OCI-LY1 (cell line): ENCODE measurements at regions not wholly inside any gene's neighbourhood (a gene's known extent, or its start where the extent isn't known, plus 50 kb on each side); places are given as distances from the start of the nearest gene placed in this dataset.

Experiments used
- H2AFZ ChIP-seq: fragments of 200-600 bp; sonication (generic), shearing (Covaris generic); 2 replicates; pipeline ENCODE4 v1.6.0; 2014; ENCODE audit warnings: antibody characterized with exemption, mild to moderate bottlenecking, low read length
- H3F3A ChIP-seq: fragments of 200-600 bp; sonication (generic), shearing (Covaris generic); 2 replicates; pipeline ENCODE4 v1.6.0; 2014; ENCODE audit warnings: mild to moderate bottlenecking, antibody characterized with exemption, low read length, moderate library complexity; ENCODE audit not compliant: insufficient read depth
- H3K27ac ChIP-seq: fragments of 200-600 bp; sonication (generic); 2 replicates; pipeline ENCODE4 v1.5.1; 2014; ENCODE audit warnings: low read length, mixed run types, mild to moderate bottlenecking, low read depth; ENCODE audit not compliant: poor library complexity, severe bottlenecking
- H3K27me3 ChIP-seq: fragments of 200-600 bp; sonication (generic); 2 replicates; pipeline ENCODE4 v1.6.0; 2014; ENCODE audit warnings: antibody characterized with exemption, mild to moderate bottlenecking, low read length, moderate library complexity; ENCODE audit not compliant: insufficient read depth
- H3K36me3 ChIP-seq: fragments of 200-600 bp; sonication (generic); 2 replicates; pipeline ENCODE4 v1.6.1; 2014; ENCODE audit warnings: mild to moderate bottlenecking, antibody characterized with exemption, low read length, moderate library complexity, mixed read lengths; ENCODE audit not compliant: insufficient read depth
- H3K4me1 ChIP-seq: fragments of 200-600 bp; sonication (generic); 2 replicates; pipeline ENCODE4 v1.5.1; 2014; ENCODE audit warnings: mild to moderate bottlenecking, low read length, moderate library complexity; ENCODE audit not compliant: insufficient read depth, severe bottlenecking
- H3K4me2 ChIP-seq: fragments of 200-600 bp; sonication (generic), shearing (Covaris generic); 2 replicates; pipeline ENCODE4 v1.6.1; 2014; ENCODE audit warnings: low read length
- H3K4me3 ChIP-seq: fragments of 200-600 bp; sonication (generic); 2 replicates; pipeline ENCODE4 v1.5.1; 2014; ENCODE audit warnings: low read length, low read depth, mild to moderate bottlenecking, mixed read lengths; ENCODE audit not compliant: poor library complexity, severe bottlenecking
- H3K79me2 ChIP-seq: fragments of 200-600 bp; shearing (Covaris generic); 2 replicates; pipeline ENCODE4 v1.6.1; 2016; ENCODE audit warnings: mixed run types, low read length, mixed read lengths; ENCODE audit not compliant: insufficient read depth
- H3K9ac ChIP-seq: fragments of 200-600 bp; sonication (generic), shearing (Covaris generic); 2 replicates; pipeline ENCODE4 v1.6.1; 2014; ENCODE audit warnings: mild to moderate bottlenecking, low read length, mixed read lengths
- H3K9me2 ChIP-seq: fragments of 200-600 bp; sonication (generic), shearing (Covaris generic); 2 replicates; pipeline ENCODE4 v1.6.1; 2014; ENCODE audit warnings: low read depth, mild to moderate bottlenecking, low read length, mixed read lengths
- H3K9me3 ChIP-seq: fragments of 200-600 bp; shearing (Covaris generic); 2 replicates; pipeline ENCODE4 v1.6.1; 2014; ENCODE audit warnings: low read length, mixed read lengths
- H4K20me1 ChIP-seq: fragments of 200-600 bp; sonication (generic), shearing (Covaris generic); 2 replicates; pipeline ENCODE4 v1.6.0; 2016; ENCODE audit warnings: mild to moderate bottlenecking, low read length; ENCODE audit not compliant: insufficient read depth
- EZH2 ChIP-seq: fragments of 200-600 bp; sonication (generic), shearing (Covaris generic); IDR thresholded peaks from 2 replicates; pipeline ENCODE4 v1.8.0; 2017; ENCODE audit warnings: borderline replicate concordance, mixed run types, mild to moderate bottlenecking, antibody characterized with exemption, low read length, moderate library complexity, mixed read lengths
- TF ChIP-seq, protein P1 (sequence below): fragments of 200-600 bp; sonication (generic), shearing (Covaris generic); IDR thresholded peaks from 2 replicates; pipeline ENCODE4 v1.5.1; 2017; ENCODE audit warnings: mild to moderate bottlenecking, antibody characterized with exemption, low read length, moderate library complexity, mixed read lengths

DNA sequence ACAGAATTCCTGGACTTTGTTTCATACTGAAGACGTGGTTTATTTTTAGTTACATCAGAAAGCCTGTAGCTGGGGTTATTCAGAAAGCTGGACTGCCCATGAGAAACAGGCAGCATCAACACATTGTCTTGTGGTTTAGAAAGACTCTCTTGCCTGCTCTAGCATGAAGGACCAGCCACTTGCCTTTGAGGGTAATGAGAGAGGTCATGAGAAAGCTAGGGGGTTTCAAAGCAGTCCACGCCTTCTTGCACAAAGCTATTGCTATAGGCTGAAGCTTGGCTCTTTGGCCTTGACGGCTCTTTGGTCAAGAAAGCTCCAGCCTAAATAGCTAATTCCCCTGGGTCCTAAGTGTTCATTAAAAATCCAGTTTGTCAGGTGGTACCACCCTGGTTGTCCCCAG is 208.1 kb downstream of the PRDM2 start:
- no peak overlapping the region for H3K4me2 ChIP-seq
- H3K4me1 ChIP-seq, result no peaks in the 10 kb centered on the region
- no peaks in the 10 kb centered on the region for H3K9me2 ChIP-seq
- H2AFZ ChIP-seq, result no peak overlapping the region
- TF ChIP-seq, protein P1, sequence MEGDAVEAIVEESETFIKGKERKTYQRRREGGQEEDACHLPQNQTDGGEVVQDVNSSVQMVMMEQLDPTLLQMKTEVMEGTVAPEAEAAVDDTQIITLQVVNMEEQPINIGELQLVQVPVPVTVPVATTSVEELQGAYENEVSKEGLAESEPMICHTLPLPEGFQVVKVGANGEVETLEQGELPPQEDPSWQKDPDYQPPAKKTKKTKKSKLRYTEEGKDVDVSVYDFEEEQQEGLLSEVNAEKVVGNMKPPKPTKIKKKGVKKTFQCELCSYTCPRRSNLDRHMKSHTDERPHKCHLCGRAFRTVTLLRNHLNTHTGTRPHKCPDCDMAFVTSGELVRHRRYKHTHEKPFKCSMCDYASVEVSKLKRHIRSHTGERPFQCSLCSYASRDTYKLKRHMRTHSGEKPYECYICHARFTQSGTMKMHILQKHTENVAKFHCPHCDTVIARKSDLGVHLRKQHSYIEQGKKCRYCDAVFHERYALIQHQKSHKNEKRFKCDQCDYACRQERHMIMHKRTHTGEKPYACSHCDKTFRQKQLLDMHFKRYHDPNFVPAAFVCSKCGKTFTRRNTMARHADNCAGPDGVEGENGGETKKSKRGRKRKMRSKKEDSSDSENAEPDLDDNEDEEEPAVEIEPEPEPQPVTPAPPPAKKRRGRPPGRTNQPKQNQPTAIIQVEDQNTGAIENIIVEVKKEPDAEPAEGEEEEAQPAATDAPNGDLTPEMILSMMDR, result no peak
- TF ChIP-seq EZH2, result no peak
- H3K36me3 ChIP-seq, result no peaks in the 10 kb centered on the region
- no peaks in the 10 kb centered on the region for H4K20me1 ChIP-seq
- H3K9me3 ChIP-seq, result no peaks in the 10 kb centered on the region
- H3K9ac ChIP-seq, result no peak overlapping the region
- H3F3A ChIP-seq, result no peaks in the 10 kb centered on the region
- no peaks in the 10 kb centered on the region for H3K27me3 ChIP-seq
- no peaks in the 10 kb centered on the region for H3K79me2 ChIP-seq
- no peak overlapping the region for H3K4me3 ChIP-seq
- H3K27ac ChIP-seq, result no peak overlapping the region

GRCh38 chr1:13911697-13912619 is 212.0 kb downstream of the PRDM2 start:
- Histone ChIP-seq H3K4me2 (no peak overlapping the region), H3K79me2 (no peaks in the 10 kb centered on the region), H3K36me3 (no peaks in the 10 kb centered on the region), H3K4me3 (no peak overlapping the region), H3K27me3 (no peaks in the 10 kb centered on the region), H3F3A (no peaks in the 10 kb centered on the region), H3K9me2 (no peaks in the 10 kb centered on the region), H2AFZ (no peak overlapping the region), H3K27ac (no peak overlapping the region), H3K9ac (no peak overlapping the region), H3K4me1 (no peaks in the 10 kb centered on the region), H4K20me1 (no peaks in the 10 kb centered on the region), H3K9me3 (no peaks in the 10 kb centered on the region)
- TF ChIP-seq, protein P1, result no peak
- TF ChIP-seq EZH2, result no peak

DNA sequence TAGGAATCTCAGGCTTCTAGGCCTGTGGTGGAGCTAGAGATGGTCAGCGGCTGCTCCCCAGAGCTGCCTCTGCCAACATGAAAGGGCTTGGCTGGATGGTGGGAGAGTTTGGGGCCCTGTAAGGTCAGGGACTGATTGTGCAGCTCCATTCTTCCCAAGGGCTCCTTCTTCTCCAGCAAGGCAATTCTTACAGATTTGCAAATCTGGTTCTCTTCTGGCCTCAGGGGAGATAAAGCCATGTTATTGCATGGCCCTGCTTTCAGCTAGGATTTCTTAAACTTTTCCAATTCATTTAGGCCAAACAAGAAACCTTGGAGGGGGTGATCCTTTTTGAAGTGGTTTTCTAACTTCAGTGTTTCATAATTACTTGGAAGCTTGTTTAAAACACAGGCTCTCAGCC is 213.4 kb downstream of the PRDM2 start:
- Histone ChIP-seq H3K4me1 (no peaks in the 10 kb centered on the region), H3K27me3 (no peaks in the 10 kb centered on the region), H3K9me3 (no peaks in the 10 kb centered on the region), H3K9me2 (no peaks in the 10 kb centered on the region), H3K4me2 (no peak overlapping the region), H4K20me1 (no peaks in the 10 kb centered on the region), H3K36me3 (no peaks in the 10 kb centered on the region), H3K9ac (no peak overlapping the region), H3K27ac (no peak overlapping the region), H3K79me2 (no peaks in the 10 kb centered on the region), H2AFZ (no peak overlapping the region), H3K4me3 (no peak overlapping the region), H3F3A (no peaks in the 10 kb centered on the region)
- TF ChIP-seq, protein P1, result no peak
- TF ChIP-seq EZH2, result no peak
